ENCODE measurements at regions not wholly inside any gene's neighbourhood (a gene's known extent, or its start where the extent isn't known, plus 50 kb on each side); places are given as distances from the start of the nearest gene placed in this dataset.

- ATAC-seq (replicated peaks) (no peak), DNase-seq (no peak)
- no peak overlapping the region for H3K4me3 Mint-ChIP-seq
- peaks cover 4% of the 10 kb centered on the region in 2 donors for H3K27me3 Mint-ChIP-seq
- H3K4me1 Mint-ChIP-seq, result no peaks in the 10 kb centered on the region
- H3K27ac Mint-ChIP-seq, result no peak overlapping the region
- H3K36me3 Mint-ChIP-seq, result no peaks in the 10 kb centered on the region
- H3K9me3 Mint-ChIP-seq, result peaks cover 0 to 6% of the 10 kb centered on the region in 2 donors
Measured at GRCh38 chr5:179427676-179428056, 82.4 kb upstream of the ADAMTS2 start.

- Mint-ChIP-seq H3K4me3 (no peak overlapping the region), H3K36me3 (no peaks in the 10 kb centered on the region), H3K27me3 (peaks cover 4 to 6% of the 10 kb centered on the region in 2 donors), H3K4me1 (no peaks in the 10 kb centered on the region), H3K9me3 (peaks cover 0 to 2% of the 10 kb centered on the region in 2 donors), H3K27ac (no peak overlapping the region)
- ATAC-seq (replicated peaks), result no peak
- no peak for DNase-seq
Measured at GRCh38 chr5:179427032-179427675, 81.9 kb upstream of the ADAMTS2 start.

GRCh38 chr5:179422908-179423481, 77.7 kb upstream of the ADAMTS2 start:
- H3K36me3 Mint-ChIP-seq, result no peaks in the 10 kb centered on the region
- no peak overlapping the region for H3K27ac Mint-ChIP-seq
- peaks cover 7 to 15% of the 10 kb centered on the region in 2 donors for H3K27me3 Mint-ChIP-seq

GRCh38 chr5:179422213-179422855, 77.1 kb upstream of the ADAMTS2 start:
- no peak for ATAC-seq (replicated peaks)
- H3K27me3 Mint-ChIP-seq, result peaks cover 7 to 20% of the 10 kb centered on the region in 2 donors
- DNase-seq, result no peak
- no peaks in the 10 kb centered on the region for H3K36me3 Mint-ChIP-seq
- H3K4me1 Mint-ChIP-seq, result no peaks in the 10 kb centered on the region
- no peak overlapping the region for H3K4me3 Mint-ChIP-seq
- H3K9me3 Mint-ChIP-seq, result no peaks in the 10 kb centered on the region
- H3K27ac Mint-ChIP-seq, result no peak overlapping the region

More at GRCh38 chr5:179422908-179423481, 77.7 kb upstream of the ADAMTS2 start:
- no peak overlapping the region for H3K4me3 Mint-ChIP-seq
- ATAC-seq (replicated peaks), result no peak
- no peaks in the 10 kb centered on the region for H3K4me1 Mint-ChIP-seq
- no peaks in the 10 kb centered on the region for H3K9me3 Mint-ChIP-seq
- DNase-seq, result no peak

GRCh38 chr5:179421144-179421901, 76.1 kb upstream of the ADAMTS2 start:
- peaks cover 14 to 25% of the 10 kb centered on the region in 2 donors for H3K27me3 Mint-ChIP-seq
- H3K4me3 Mint-ChIP-seq, result no peak overlapping the region
- DNase-seq, result no peak
- no peak for ATAC-seq (replicated peaks)
- no peaks in the 10 kb centered on the region for H3K4me1 Mint-ChIP-seq
- no peaks in the 10 kb centered on the region for H3K36me3 Mint-ChIP-seq
- no peaks in the 10 kb centered on the region for H3K9me3 Mint-ChIP-seq
- no peak overlapping the region for H3K27ac Mint-ChIP-seq

- H3K36me3 Mint-ChIP-seq, result no peaks in the 10 kb centered on the region
- H3K27me3 Mint-ChIP-seq, result peaks cover 18 to 32% of the 10 kb centered on the region in 2 donors
- DNase-seq, result no peak
- H3K4me3 Mint-ChIP-seq, result no peak overlapping the region
- H3K9me3 Mint-ChIP-seq, result no peaks in the 10 kb centered on the region
- H3K4me1 Mint-ChIP-seq, result no peaks in the 10 kb centered on the region
- no peak for ATAC-seq (replicated peaks)
- H3K27ac Mint-ChIP-seq, result no peak overlapping the region
Measured at GRCh38 chr5:179420476-179420875, 75.2 kb upstream of the ADAMTS2 start.

- H3K9me3 Mint-ChIP-seq, result no peaks in the 10 kb centered on the region
- DNase-seq, result no peak
- H3K4me3 Mint-ChIP-seq, result no peak overlapping the region
- no peak overlapping the region for H3K27ac Mint-ChIP-seq
- peaks cover 18 to 32% of the 10 kb centered on the region in 2 donors for H3K27me3 Mint-ChIP-seq
- no peaks in the 10 kb centered on the region for H3K4me1 Mint-ChIP-seq
- ATAC-seq (replicated peaks), result no peak
- no peaks in the 10 kb centered on the region for H3K36me3 Mint-ChIP-seq
Measured at GRCh38 chr5:179418972-179419371, 73.7 kb upstream of the ADAMTS2 start.

- no peaks in the 10 kb centered on the region for H3K36me3 Mint-ChIP-seq
- no peaks in the 10 kb centered on the region for H3K9me3 Mint-ChIP-seq
- H3K4me1 Mint-ChIP-seq, result no peaks in the 10 kb centered on the region
- ATAC-seq (replicated peaks) (no peak), DNase-seq (no peak)
- no peak overlapping the region for H3K4me3 Mint-ChIP-seq
- H3K27ac Mint-ChIP-seq, result no peak overlapping the region
- peaks cover 14 to 32% of the 10 kb centered on the region in 2 donors for H3K27me3 Mint-ChIP-seq
Measured at GRCh38 chr5:179417696-179418095, 72.4 kb upstream of the ADAMTS2 start.

GRCh38 chr5:179417016-179417415, 71.8 kb upstream of the ADAMTS2 start:
- no peak overlapping the region for H3K27ac Mint-ChIP-seq
- H3K9me3 Mint-ChIP-seq, result no peaks in the 10 kb centered on the region
- H3K36me3 Mint-ChIP-seq, result no peaks in the 10 kb centered on the region
- DNase-seq, result no peak
- no peak overlapping the region for H3K4me3 Mint-ChIP-seq
- peaks cover 13 to 30% of the 10 kb centered on the region in 2 donors for H3K27me3 Mint-ChIP-seq
- no peak for ATAC-seq (replicated peaks)
- H3K4me1 Mint-ChIP-seq, result no peaks in the 10 kb centered on the region

GRCh38 chr5:179416114-179416822, 71.0 kb upstream of the ADAMTS2 start:
- Mint-ChIP-seq H3K27me3 (peaks cover 11 to 22% of the 10 kb centered on the region in 2 donors), H3K4me3 (no peak overlapping the region), H3K27ac (no peak overlapping the region), H3K36me3 (no peaks in the 10 kb centered on the region), H3K4me1 (no peaks in the 10 kb centered on the region), H3K9me3 (no peaks in the 10 kb centered on the region)
- ATAC-seq (replicated peaks) (no peak), DNase-seq (no peak)

- ATAC-seq (replicated peaks) (no peak), DNase-seq (no peak)
- H3K36me3 Mint-ChIP-seq, result no peaks in the 10 kb centered on the region
- H3K27me3 Mint-ChIP-seq, result peaks cover 11 to 22% of the 10 kb centered on the region in 2 donors
- H3K4me3 Mint-ChIP-seq, result no peak overlapping the region
- H3K4me1 Mint-ChIP-seq, result no peaks in the 10 kb centered on the region
- H3K27ac Mint-ChIP-seq, result no peak overlapping the region
- H3K9me3 Mint-ChIP-seq, result no peaks in the 10 kb centered on the region
Measured at GRCh38 chr5:179415291-179416060, 70.2 kb upstream of the ADAMTS2 start.

GRCh38 chr5:179414459-179415261, 69.4 kb upstream of the ADAMTS2 start:
- H3K4me1 Mint-ChIP-seq, result no peaks in the 10 kb centered on the region
- no peak for ATAC-seq (replicated peaks)

More at GRCh38 chr5:179414459-179415261, 69.4 kb upstream of the ADAMTS2 start:
- no peak for DNase-seq
- H3K27me3 Mint-ChIP-seq, result peaks cover 11 to 22% of the 10 kb centered on the region in 2 donors
- H3K4me3 Mint-ChIP-seq, result no peak overlapping the region
- H3K36me3 Mint-ChIP-seq, result no peaks in the 10 kb centered on the region
- H3K9me3 Mint-ChIP-seq, result no peaks in the 10 kb centered on the region
- H3K27ac Mint-ChIP-seq, result no peak overlapping the region
